ENCODE measurements at regions not wholly inside any gene's neighbourhood (a gene's known extent, or its start where the extent isn't known, plus 50 kb on each side); places are given as distances from the start of the nearest gene placed in this dataset.

DNA sequence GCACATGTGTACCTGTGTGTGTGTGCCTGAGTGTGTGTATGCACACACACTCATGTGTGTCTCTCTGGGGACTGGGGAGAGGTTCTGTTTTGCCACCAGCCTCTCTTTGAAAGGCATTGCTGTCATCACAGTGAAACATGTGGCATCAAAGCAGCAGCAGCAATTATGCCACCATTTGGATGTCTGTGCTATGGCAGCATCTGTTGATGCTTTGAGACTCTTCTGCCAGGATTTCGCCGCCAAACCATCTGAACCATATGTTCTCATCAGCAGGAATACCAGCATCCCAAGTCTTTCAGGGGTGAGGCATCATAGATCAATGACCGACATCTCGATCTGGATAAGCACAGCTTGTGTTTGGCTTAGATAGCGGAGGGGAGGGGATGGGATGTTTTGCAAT, 168.6 kb downstream of the FAT3 start:
- Histone ChIP-seq H3K27ac (ENCODE audit: low read depth in 1 of 2, low read length in 1 of 2) (no peak overlapping the region), H3K4me3 (no peak overlapping the region)
- DNase-seq = no peak

GRCh38 chr11:92396133-92396532, 171.5 kb downstream of the FAT3 start:
- H3K36me3 ChIP-seq (ENCODE audit: control insufficient read depth in 4 of 4, insufficient read depth in 4 of 4, low read length in 4 of 4) = peaks cover 0 to 8% (median 3%) of the 10 kb centered on the region in 4 donors
- WGBS, 2 donors = 93 to 96% methylated on average over 1 of the region's 1 CpG
- no peak for ATAC-seq (ENCODE audit: insufficient read depth, low FRiP score)

More for the DNA sequence above, 168.6 kb downstream of the FAT3 start:
- no peak for TF ChIP-seq CTCF (IDR thresholded peaks at IDR 0.05; ENCODE audit: control extremely low read depth, extremely low read depth)
- Histone ChIP-seq H3K9ac (ENCODE audit: insufficient read depth in 1 of 2, low read length in 2 of 2) (no peak overlapping the region), H3K4me1 (ENCODE audit: control insufficient read depth in 5 of 5, insufficient read depth in 5 of 5, low read length in 5 of 5) (peaks cover 0 to 6% (median 0%) of the 10 kb centered on the region in 5 donors), H3K36me3 (ENCODE audit: control insufficient read depth in 4 of 4, insufficient read depth in 4 of 4, low read length in 4 of 4) (peaks cover 0 to 8% (median 4%) of the 10 kb centered on the region in 4 donors), H3K27me3 (ENCODE audit: control insufficient read depth in 3 of 3, insufficient read depth in 3 of 3, low read length in 2 of 3) (no peaks in the 10 kb centered on the region), H3K9me3 (ENCODE audit: control insufficient read depth in 4 of 4, insufficient read depth in 3 of 4, low read length in 3 of 4) (no peaks in the 10 kb centered on the region)
- WGBS, 2 donors = 77 to 79% methylated on average over 5 of the region's 5 CpGs
- no peak for ATAC-seq (ENCODE audit: insufficient read depth, low FRiP score)

GRCh38 chr11:92397221-92397755, 172.7 kb downstream of the FAT3 start:
- ATAC-seq (ENCODE audit: insufficient read depth, low FRiP score) = no peak
- no peak for TF ChIP-seq CTCF (IDR thresholded peaks at IDR 0.05; ENCODE audit: control extremely low read depth, extremely low read depth)
- no peaks in the 10 kb centered on the region for H3K27me3 ChIP-seq (ENCODE audit: control insufficient read depth in 3 of 3, insufficient read depth in 3 of 3, low read length in 2 of 3)
- H3K4me1 ChIP-seq (ENCODE audit: control insufficient read depth in 5 of 5, insufficient read depth in 5 of 5, low read length in 5 of 5) = peaks cover 0 to 4% (median 0%) of the 10 kb centered on the region in 5 donors
- no peak overlapping the region for H3K27ac ChIP-seq (ENCODE audit: low read depth in 1 of 2, low read length in 1 of 2)
- 90 to 95% methylated on average over 9 of the region's 9 CpGs for WGBS, 2 donors
- H3K9me3 ChIP-seq (ENCODE audit: control insufficient read depth in 4 of 4, insufficient read depth in 3 of 4, low read length in 3 of 4) = no peaks in the 10 kb centered on the region
- no peak overlapping the region for H3K4me3 ChIP-seq
- no peak for DNase-seq
- H3K9ac ChIP-seq (ENCODE audit: insufficient read depth in 1 of 2, low read length in 2 of 2) = no peak overlapping the region
- H3K36me3 ChIP-seq (ENCODE audit: control insufficient read depth in 4 of 4, insufficient read depth in 4 of 4, low read length in 4 of 4) = peaks cover 0 to 11% (median 1%) of the 10 kb centered on the region in 4 donors

More at GRCh38 chr11:92396133-92396532, 171.5 kb downstream of the FAT3 start:
- TF ChIP-seq CTCF (IDR thresholded peaks at IDR 0.05; ENCODE audit: control extremely low read depth, extremely low read depth) = no peak
- no peak for DNase-seq
- Histone ChIP-seq H3K9ac (ENCODE audit: insufficient read depth in 1 of 2, low read length in 2 of 2) (no peak overlapping the region), H3K27me3 (ENCODE audit: control insufficient read depth in 3 of 3, insufficient read depth in 3 of 3, low read length in 2 of 3) (no peaks in the 10 kb centered on the region), H3K9me3 (ENCODE audit: control insufficient read depth in 4 of 4, insufficient read depth in 3 of 4, low read length in 3 of 4) (no peaks in the 10 kb centered on the region), H3K27ac (ENCODE audit: low read depth in 1 of 2, low read length in 1 of 2) (no peak overlapping the region), H3K4me3 (no peak overlapping the region), H3K4me1 (ENCODE audit: control insufficient read depth in 5 of 5, insufficient read depth in 5 of 5, low read length in 5 of 5) (peaks cover 0 to 4% (median 0%) of the 10 kb centered on the region in 5 donors)

- peaks cover 0 to 17% (median 3%) of the 10 kb centered on the region in 4 donors for H3K36me3 ChIP-seq (ENCODE audit: control insufficient read depth in 4 of 4, insufficient read depth in 4 of 4, low read length in 4 of 4)
- TF ChIP-seq CTCF (IDR thresholded peaks at IDR 0.05; ENCODE audit: control extremely low read depth, extremely low read depth) = no peak
- no peaks in the 10 kb centered on the region for H3K27me3 ChIP-seq (ENCODE audit: control insufficient read depth in 3 of 3, insufficient read depth in 3 of 3, low read length in 2 of 3)
- ATAC-seq (ENCODE audit: insufficient read depth, low FRiP score) (no peak), DNase-seq (no peak)
- H3K27ac ChIP-seq (ENCODE audit: low read depth in 1 of 2, low read length in 1 of 2) = no peak overlapping the region
- H3K4me1 ChIP-seq (ENCODE audit: control insufficient read depth in 5 of 5, insufficient read depth in 5 of 5, low read length in 5 of 5) = peaks cover 0 to 4% (median 0%) of the 10 kb centered on the region in 5 donors
- no peak overlapping the region for H3K9ac ChIP-seq (ENCODE audit: insufficient read depth in 1 of 2, low read length in 2 of 2)
- H3K4me3 ChIP-seq = no peak overlapping the region
- WGBS, 2 donors = 76 to 77% methylated on average over 3 of the region's 3 CpGs
- H3K9me3 ChIP-seq (ENCODE audit: control insufficient read depth in 4 of 4, insufficient read depth in 3 of 4, low read length in 3 of 4) = no peaks in the 10 kb centered on the region
Measured at GRCh38 chr11:92399705-92400104, 175.1 kb downstream of the FAT3 start.

Data from lung (tissue), 11 donors.